Duodenal mucosa (tissue), 2 donors: ENCODE measurements at regions not wholly inside any gene's neighbourhood (a gene's known extent, or its start where the extent isn't known, plus 50 kb on each side); places are given as distances from the start of the nearest gene placed in this dataset.

ENCODE experiments used
- H3K27ac ChIP-seq: one replicate; pipeline ENCODE4 v1.7.0; 2013; ENCODE audit warnings: low read depth, low read length
- H3K27me3 ChIP-seq, 2 donors: one replicate each; pipeline ENCODE4 v1.7.0; 2013; ENCODE audit warnings: low read length in 2 of 2, control low read depth in 1 of 2; ENCODE audit not compliant: insufficient read depth in 2 of 2, control insufficient read depth in 1 of 2
- H3K36me3 ChIP-seq, 2 donors: one replicate each; pipeline ENCODE4 v1.7.0; 2013; ENCODE audit warnings: low read length in 2 of 2, control low read depth in 1 of 2; ENCODE audit not compliant: insufficient read depth in 2 of 2, control insufficient read depth in 1 of 2
- H3K4me1 ChIP-seq, 2 donors: one replicate each; pipeline ENCODE4 v1.7.0; 2013; ENCODE audit warnings: low read length in 2 of 2, control low read depth in 1 of 2; ENCODE audit not compliant: insufficient read depth in 2 of 2, control insufficient read depth in 1 of 2
- H3K4me3 ChIP-seq, 2 donors: one replicate each; pipeline ENCODE4 v1.7.0; 2013; ENCODE audit warnings: low read length in 2 of 2, low read depth in 1 of 2
- H3K9ac ChIP-seq, 2 donors: one replicate each; pipeline ENCODE4 v1.7.0; 2013; ENCODE audit warnings: low read length in 2 of 2, low read depth in 1 of 2
- H3K9me3 ChIP-seq, 2 donors: one replicate each; pipeline ENCODE4 v1.7.0; 2013; ENCODE audit warnings: low read length in 2 of 2, control low read depth in 1 of 2; ENCODE audit not compliant: control insufficient read depth in 1 of 2

- no peaks in the 10 kb centered on the region for H3K4me1 ChIP-seq
- H3K9ac ChIP-seq, result no peak overlapping the region
- H3K9me3 ChIP-seq, result no peaks in the 10 kb centered on the region
- no peaks in the 10 kb centered on the region for H3K36me3 ChIP-seq
- H3K4me3 ChIP-seq, result no peak overlapping the region
- H3K27me3 ChIP-seq, result no peaks in the 10 kb centered on the region
- H3K27ac ChIP-seq, result no peak overlapping the region
Observed at GRCh38 chr2:120612931-120613330, 122.7 kb upstream of the GLI2 start.

- Histone ChIP-seq H3K27me3 (no peaks in the 10 kb centered on the region), H3K4me3 (no peak overlapping the region), H3K36me3 (no peaks in the 10 kb centered on the region), H3K27ac (no peak overlapping the region), H3K9me3 (no peaks in the 10 kb centered on the region), H3K9ac (no peak overlapping the region), H3K4me1 (no peaks in the 10 kb centered on the region)
Observed at GRCh38 chr2:120613742-120614571, 121.7 kb upstream of the GLI2 start.

- H3K9me3 ChIP-seq, result no peaks in the 10 kb centered on the region
- no peaks in the 10 kb centered on the region for H3K27me3 ChIP-seq
- H3K9ac ChIP-seq, result no peak overlapping the region
- no peaks in the 10 kb centered on the region for H3K36me3 ChIP-seq
- no peak overlapping the region for H3K27ac ChIP-seq
- no peak overlapping the region for H3K4me3 ChIP-seq
- H3K4me1 ChIP-seq, result no peaks in the 10 kb centered on the region
Observed at GRCh38 chr2:120614901-120615300, 120.8 kb upstream of the GLI2 start.

- Histone ChIP-seq H3K4me1 (no peaks in the 10 kb centered on the region), H3K9ac (no peak overlapping the region), H3K9me3 (no peaks in the 10 kb centered on the region), H3K4me3 (no peak overlapping the region), H3K27ac (no peak overlapping the region), H3K36me3 (no peaks in the 10 kb centered on the region), H3K27me3 (no peaks in the 10 kb centered on the region)
Observed at GRCh38 chr2:120616261-120616660, 119.4 kb upstream of the GLI2 start.

GRCh38 chr2:120617055-120617454 lies 118.6 kb upstream of the GLI2 start:
- H3K4me3 ChIP-seq, result no peak overlapping the region
- no peaks in the 10 kb centered on the region for H3K27me3 ChIP-seq
- no peak overlapping the region for H3K27ac ChIP-seq
- no peaks in the 10 kb centered on the region for H3K36me3 ChIP-seq
- H3K4me1 ChIP-seq, result no peaks in the 10 kb centered on the region
- H3K9me3 ChIP-seq, result no peaks in the 10 kb centered on the region
- H3K9ac ChIP-seq, result no peak overlapping the region

- no peaks in the 10 kb centered on the region for H3K27me3 ChIP-seq
- H3K4me1 ChIP-seq, result no peaks in the 10 kb centered on the region
- H3K27ac ChIP-seq, result no peak overlapping the region
- H3K9ac ChIP-seq, result no peak overlapping the region
- H3K36me3 ChIP-seq, result no peaks in the 10 kb centered on the region
- H3K4me3 ChIP-seq, result no peak overlapping the region
- H3K9me3 ChIP-seq, result no peaks in the 10 kb centered on the region
Observed at GRCh38 chr2:120618830-120619229, 116.8 kb upstream of the GLI2 start.

GRCh38 chr2:120619579-120619978 lies 116.1 kb upstream of the GLI2 start:
- no peak overlapping the region for H3K4me3 ChIP-seq
- no peaks in the 10 kb centered on the region for H3K36me3 ChIP-seq
- no peaks in the 10 kb centered on the region for H3K27me3 ChIP-seq
- no peak overlapping the region for H3K27ac ChIP-seq
- no peak overlapping the region for H3K9ac ChIP-seq
- H3K4me1 ChIP-seq, result no peaks in the 10 kb centered on the region
- no peaks in the 10 kb centered on the region for H3K9me3 ChIP-seq

- Histone ChIP-seq H3K4me3 (no peak overlapping the region), H3K9me3 (no peaks in the 10 kb centered on the region), H3K9ac (no peak overlapping the region), H3K4me1 (no peaks in the 10 kb centered on the region), H3K36me3 (no peaks in the 10 kb centered on the region), H3K27me3 (no peaks in the 10 kb centered on the region), H3K27ac (no peak overlapping the region)
Observed at GRCh38 chr2:120620025-120620793, 115.5 kb upstream of the GLI2 start.

GRCh38 chr2:120622159-120622869 lies 113.4 kb upstream of the GLI2 start:
- no peaks in the 10 kb centered on the region for H3K9me3 ChIP-seq
- no peaks in the 10 kb centered on the region for H3K36me3 ChIP-seq
- no peaks in the 10 kb centered on the region for H3K27me3 ChIP-seq
- H3K4me1 ChIP-seq, result no peaks in the 10 kb centered on the region
- no peak overlapping the region for H3K4me3 ChIP-seq
- no peak overlapping the region for H3K27ac ChIP-seq
- no peak overlapping the region for H3K9ac ChIP-seq
